EL (cell line): ENCODE measurements at regions not wholly inside any gene's neighbourhood (a gene's known extent, or its start where the extent isn't known, plus 50 kb on each side); places are given as distances from the start of the nearest gene placed in this dataset.
A peak's percentile ranks its signal among the peaks of the same experiment; 100 is the strongest.
"Not testable (repeated sequence)": the region's sequence is repeated elsewhere in the genome, so short reads cannot be mapped to it uniquely, and the experiment has no call there.

Experiments used
- DNase-seq: peaks from one replicate; pipeline ENCODE4 v3.0.0-alpha.2; 2016

GRCh38 chr6:168960551-168961263 lies 292.9 kb downstream of the THBS2 start:
- DNase-seq = no peak

- DNase-seq = no peak
These were observed 293.9 kb downstream of the THBS2 start for GRCh38 chr6:168959696-168960095.

GRCh38 chr6:168956884-168957730 lies 296.5 kb downstream of the THBS2 start:
- DNase-seq = peak; percentile 84

- peak; percentile 29 for DNase-seq
These were observed 297.4 kb downstream of the THBS2 start for GRCh38 chr6:168956141-168956838.

- no peak for DNase-seq
These were observed 300.2 kb downstream of the THBS2 start for GRCh38 chr6:168953461-168953860.

- no peak for DNase-seq
These were observed 302.4 kb downstream of the THBS2 start for GRCh38 chr6:168951217-168951616.

- DNase-seq = no peak
These were observed 302.8 kb downstream of the THBS2 start for GRCh38 chr6:168950858-168951214.

GRCh38 chr6:168949981-168950857 lies 303.4 kb downstream of the THBS2 start:
- no peak for DNase-seq

GRCh38 chr6:168948990-168949531 lies 304.6 kb downstream of the THBS2 start:
- no peak for DNase-seq

- DNase-seq = no peak
These were observed 305.6 kb downstream of the THBS2 start for GRCh38 chr6:168948002-168948401.

GRCh38 chr6:168943231-168943905 lies 310.3 kb downstream of the THBS2 start:
- no peak for DNase-seq

GRCh38 chr6:168942646-168943045 lies 311.0 kb downstream of the THBS2 start:
- no peak for DNase-seq

GRCh38 chr6:168941036-168941435 lies 312.6 kb downstream of the THBS2 start:
- DNase-seq = no peak

- no peak for DNase-seq
These were observed 313.9 kb downstream of the THBS2 start for GRCh38 chr6:168939796-168940195.

- no peak for DNase-seq
These were observed 314.6 kb downstream of the THBS2 start for GRCh38 chr6:168939041-168939440.

- DNase-seq = no peak
These were observed 315.1 kb downstream of the THBS2 start for GRCh38 chr6:168938546-168938945.

- peak; percentile 47 for DNase-seq
These were observed 316.6 kb downstream of the THBS2 start for GRCh38 chr6:168937054-168937453.

GRCh38 chr6:168935628-168936010 lies 318.0 kb downstream of the THBS2 start:
- DNase-seq = no peak

GRCh38 chr6:168934660-168935627 lies 318.7 kb downstream of the THBS2 start:
- no peak for DNase-seq

GRCh38 chr6:168932171-168932570 lies 321.5 kb downstream of the THBS2 start:
- DNase-seq = not testable (repeated sequence)

GRCh38 chr6:168931072-168931471 lies 322.6 kb downstream of the THBS2 start:
- not testable (repeated sequence) for DNase-seq
